Ramos (cell line): ENCODE measurements at regions not wholly inside any gene's neighbourhood (a gene's known extent, or its start where the extent isn't known, plus 50 kb on each side); places are given as distances from the start of the nearest gene placed in this dataset.
"Not testable (repeated sequence)": the region's sequence is repeated elsewhere in the genome, so short reads cannot be mapped to it uniquely, and the experiment has no call there.

ENCODE experiments used
- in situ Hi-C: fragments of 300-500 bp; cut with MboI; formaldehyde crosslinking; loops from one replicate; pipeline ENCODE4 v1.14.3; 2022; ENCODE audit warnings: low sequenced_read_pairs; ENCODE audit not compliant: unreplicated experiment

DNA sequence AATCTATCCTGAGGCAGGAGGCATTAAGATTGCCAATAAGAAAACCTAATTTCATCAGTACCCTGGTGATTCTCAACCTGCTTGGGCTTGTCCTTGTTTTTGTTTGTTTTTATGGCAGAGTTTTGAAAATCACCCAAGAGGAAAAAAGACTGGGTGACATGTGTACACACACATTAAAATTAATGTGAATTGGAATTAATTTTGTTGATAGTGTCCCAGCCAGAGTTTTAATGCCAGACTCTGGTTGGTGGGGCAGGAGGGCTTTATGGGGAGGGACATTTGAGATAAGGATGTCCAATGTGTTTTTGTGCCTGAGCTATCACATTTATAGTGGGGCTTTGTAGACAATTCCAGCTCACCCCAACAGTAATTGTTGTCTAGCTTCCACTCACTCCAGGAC, 184.6 kb downstream of the ID4 start:
- in situ Hi-C loops: no loop called here

DNA sequence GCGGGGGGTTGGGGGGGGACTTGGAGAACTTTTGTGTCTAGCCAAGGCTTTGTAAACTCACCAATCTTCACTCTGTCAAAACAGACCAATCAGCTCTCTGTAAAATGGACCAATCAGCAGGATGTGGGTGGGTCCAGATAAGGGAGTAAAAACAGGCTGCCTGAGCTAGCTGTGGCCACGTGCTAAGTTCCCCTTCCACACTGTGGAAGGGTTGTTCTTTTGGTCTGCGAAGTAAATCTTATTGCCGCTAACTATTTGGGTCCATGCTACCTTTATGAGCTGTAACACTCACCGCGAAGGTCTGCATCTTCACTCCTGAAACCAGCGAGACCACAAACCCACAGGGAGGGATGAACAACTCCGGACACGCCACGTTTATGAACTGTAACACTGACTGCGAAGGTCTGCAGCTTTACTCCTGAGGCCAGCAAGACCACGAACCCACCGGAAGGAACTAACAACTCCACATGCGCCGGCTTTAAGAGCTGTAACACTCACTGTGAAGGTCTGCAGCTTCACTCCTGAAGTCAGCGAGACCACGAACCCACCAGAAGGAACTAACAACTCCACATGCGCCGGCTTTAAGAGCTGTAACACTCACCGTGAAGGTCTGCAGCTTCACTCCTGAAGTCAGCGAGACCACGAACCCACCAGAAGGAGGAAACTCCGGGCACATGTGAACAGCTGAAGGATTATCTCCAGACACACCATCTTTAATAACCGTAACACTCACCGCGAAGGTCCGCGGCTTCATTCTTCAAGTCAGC, 186.6 kb downstream of the ID4 start:
- in situ Hi-C loops: not testable (repeated sequence)

DNA sequence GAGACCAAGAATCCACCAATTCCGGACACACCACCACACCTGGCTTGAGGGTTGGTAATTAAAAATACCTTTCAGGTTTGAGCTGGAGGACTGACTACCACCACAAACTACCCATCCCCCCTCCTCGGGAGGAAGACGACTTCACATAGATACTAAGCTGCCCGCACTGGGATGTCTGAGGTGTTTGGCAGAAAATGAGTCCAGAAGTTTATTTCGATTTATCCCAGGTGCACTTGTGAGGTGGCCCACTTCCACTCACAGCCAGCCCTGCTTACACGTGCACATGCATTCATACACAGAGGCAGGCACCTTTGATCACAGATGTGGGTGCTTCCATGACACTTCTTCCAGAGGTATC, 187.1 kb downstream of the ID4 start:
- in situ Hi-C loops: no loop called here

DNA sequence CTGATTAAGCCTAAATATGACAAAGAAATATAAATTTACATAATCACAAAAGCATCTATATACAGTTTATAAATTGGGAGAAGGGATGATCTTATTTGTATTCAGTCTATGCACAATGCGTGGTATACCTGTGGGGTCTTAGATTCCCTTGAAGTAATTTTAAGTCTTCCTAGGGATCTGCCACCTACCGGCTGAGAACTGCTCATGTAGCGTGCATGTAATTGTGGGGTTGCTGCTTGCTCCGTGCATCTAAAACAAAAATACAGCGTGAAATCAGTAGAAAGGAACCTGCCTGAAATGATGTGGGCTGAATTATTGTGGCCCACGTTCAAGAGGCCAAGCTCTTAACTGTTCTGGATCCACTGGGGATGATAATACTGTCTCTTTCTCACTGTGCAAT, 187.3 kb downstream of the MBOAT1 start:
- in situ Hi-C loops: no loop called here

DNA sequence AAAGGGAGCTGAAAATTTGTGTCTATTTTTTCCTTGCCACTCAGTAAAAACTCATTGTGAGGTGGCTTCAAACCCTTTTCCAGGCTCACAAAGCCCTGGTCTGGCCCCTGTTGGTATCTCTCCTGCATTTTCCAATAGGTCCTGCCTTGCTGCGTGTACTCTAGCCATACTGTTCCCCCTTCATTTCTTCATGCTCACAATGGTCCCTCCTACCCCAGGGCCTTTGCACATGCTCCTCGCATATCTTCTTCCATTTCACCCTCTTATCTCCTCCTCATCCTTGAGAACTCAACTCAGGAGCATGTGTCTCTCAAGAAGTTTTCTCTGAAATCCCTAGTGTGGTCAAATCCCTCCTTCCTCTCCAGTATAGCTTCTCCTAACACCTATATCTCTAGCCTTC, 186.6 kb downstream of the MBOAT1 start:
- in situ Hi-C loops: no loop called here

DNA sequence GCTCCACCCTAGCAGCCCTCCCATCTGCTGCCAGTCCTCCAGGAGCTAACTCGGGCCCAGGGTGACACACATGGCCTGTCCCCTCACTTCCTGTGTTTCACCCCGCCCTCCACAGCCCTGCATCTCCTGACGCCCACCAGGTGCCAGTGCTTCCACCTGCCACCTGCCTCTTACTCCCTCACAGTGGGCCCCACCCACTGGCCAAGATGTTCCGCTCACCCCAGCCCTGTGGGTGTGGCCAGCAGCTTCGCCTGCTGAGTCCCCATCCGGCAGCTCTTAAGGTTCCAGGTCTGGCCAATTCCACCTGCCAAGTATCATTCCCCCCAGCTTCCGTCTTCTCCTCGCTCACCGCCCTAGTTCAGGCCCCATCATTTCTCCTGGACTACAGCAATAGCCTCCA, 184.1 kb downstream of the MBOAT1 start:
- in situ Hi-C loops: no loop called here

DNA sequence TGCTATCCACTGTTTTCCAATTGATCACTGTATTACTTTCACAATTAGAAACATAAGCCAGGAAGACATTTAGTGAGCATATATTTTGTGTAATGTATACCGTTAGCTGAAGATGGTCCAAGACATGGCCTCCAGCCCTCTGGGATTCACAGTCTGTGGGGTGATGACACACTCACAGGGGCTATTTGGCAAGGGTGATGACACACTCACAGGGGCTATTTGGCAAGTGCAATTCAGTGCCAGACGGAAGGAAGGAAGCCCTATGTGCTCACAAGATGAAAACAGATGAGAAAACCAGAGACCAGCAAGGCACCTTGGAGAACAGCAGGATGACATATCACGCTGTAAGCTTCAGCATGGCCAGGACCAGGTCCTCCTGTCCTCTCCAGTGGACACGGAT, 183.7 kb downstream of the MBOAT1 start:
- in situ Hi-C loops: no loop called here

DNA sequence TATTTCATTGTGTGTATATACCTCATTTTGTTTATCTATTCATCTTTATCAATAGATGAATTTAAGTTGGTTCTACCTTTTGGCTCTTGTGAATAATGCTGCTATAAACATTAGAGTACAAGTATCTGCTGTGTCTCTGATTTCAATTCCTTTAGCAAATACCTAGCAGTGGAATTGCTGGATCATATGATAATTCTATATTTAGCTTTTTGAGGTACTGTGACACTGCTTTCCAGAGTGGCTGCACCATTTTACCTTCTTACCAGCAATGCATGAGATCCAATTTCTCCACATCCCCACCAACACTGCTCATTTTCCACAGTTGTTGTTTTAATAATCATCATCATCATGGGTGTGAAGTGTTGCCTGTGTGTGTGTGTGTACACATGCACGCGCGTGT, 182.3 kb downstream of the MBOAT1 start:
- in situ Hi-C loops: no loop called here

DNA sequence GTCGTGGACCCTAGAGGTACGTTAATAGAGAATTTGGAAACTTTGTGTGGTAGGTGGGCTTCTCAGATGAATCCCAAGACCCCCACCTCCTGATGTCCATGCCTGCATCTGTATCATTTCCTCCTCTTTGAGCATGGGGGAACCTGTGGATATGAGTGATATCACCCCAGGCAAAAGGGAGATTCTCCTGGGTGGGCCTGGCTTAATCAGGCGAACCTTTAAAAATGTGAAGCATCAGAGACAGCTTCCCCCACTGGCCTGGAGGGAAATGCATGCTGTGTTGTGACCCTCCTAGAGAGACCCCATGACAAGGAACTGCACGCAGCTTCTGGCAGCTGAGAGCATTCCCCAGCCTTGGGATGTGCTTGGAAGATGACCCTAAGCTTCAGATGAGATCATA, 180.9 kb downstream of the MBOAT1 start:
- in situ Hi-C loops: no loop called here

DNA sequence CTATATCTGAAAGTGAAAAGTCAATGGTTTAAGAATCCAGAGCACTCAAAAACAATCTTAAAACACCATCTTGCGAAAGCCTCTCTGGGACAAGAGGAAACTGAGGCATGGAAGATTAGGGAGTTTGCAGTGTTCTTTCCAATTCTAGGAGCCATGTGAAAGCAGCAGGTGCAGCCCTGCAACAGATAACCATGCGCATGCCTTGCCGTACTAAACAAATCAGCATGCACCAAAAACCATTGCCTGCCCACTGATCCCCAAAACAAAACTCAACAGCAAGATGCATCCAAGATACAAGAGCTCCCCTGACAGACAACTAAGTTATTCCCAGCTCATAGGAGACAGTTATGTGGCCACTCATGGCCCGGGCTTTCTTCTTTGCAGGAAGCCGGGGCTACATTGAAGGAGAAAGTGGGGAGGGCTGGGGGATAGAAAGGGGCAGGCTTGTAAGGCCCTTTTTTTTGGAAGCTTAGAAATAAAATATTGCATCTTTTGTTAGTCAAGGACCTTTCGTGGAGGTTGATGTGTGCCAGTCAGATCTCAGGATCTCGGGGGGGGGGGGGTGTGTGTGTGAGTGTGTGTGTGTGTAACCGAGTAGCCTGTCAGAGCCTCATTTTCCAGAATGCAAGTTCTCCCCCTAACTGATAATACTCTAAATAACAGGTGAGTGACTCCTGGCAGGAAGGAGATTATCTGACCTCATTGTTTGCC, 178.4 kb downstream of the MBOAT1 start:
- in situ Hi-C loops: no loop called here

DNA sequence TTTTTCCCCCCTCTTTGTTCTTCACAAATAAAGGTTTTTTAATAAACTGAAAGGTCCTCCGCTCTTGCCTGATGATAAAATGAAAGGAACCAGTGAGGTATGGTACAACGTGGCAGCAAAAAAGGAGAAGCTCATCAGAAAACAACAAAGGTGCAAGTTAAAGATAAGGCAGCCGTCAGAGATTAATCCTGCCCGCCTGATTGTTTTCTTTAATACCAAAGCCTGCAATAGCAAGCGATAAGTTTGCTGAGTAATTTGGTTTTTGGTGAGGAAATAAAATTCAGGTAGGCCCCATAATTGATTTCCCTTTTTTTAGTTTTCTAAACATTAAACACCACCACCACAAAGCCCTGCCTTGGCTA, 177.9 kb downstream of the MBOAT1 start:
- in situ Hi-C loops: no loop called here

DNA sequence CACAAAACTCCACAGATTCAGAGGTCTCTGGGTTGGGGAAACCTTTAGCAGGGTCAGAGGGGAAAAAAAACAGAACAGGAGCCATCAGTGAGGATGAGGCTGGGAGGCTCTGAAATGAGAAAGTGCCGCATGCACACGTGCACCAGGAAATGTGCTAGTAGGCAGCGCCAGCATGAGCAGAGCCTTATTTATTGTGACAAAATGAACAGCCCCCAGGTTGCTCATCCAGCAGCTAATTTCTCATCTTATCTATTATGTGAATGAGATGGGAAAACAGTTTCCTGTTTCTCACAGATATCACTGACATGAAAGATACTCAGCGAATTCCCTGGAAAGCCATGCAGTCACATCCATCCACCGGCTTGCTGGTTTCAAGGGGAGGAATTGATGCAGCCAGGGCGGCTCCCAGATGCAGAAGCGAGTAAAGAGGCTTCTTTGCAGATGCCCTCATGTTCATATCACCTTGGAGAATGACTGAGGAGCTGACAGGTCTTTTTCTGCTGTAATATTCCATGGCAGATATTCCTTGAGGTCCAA, 176.1 kb downstream of the MBOAT1 start:
- in situ Hi-C loops: no loop called here

DNA sequence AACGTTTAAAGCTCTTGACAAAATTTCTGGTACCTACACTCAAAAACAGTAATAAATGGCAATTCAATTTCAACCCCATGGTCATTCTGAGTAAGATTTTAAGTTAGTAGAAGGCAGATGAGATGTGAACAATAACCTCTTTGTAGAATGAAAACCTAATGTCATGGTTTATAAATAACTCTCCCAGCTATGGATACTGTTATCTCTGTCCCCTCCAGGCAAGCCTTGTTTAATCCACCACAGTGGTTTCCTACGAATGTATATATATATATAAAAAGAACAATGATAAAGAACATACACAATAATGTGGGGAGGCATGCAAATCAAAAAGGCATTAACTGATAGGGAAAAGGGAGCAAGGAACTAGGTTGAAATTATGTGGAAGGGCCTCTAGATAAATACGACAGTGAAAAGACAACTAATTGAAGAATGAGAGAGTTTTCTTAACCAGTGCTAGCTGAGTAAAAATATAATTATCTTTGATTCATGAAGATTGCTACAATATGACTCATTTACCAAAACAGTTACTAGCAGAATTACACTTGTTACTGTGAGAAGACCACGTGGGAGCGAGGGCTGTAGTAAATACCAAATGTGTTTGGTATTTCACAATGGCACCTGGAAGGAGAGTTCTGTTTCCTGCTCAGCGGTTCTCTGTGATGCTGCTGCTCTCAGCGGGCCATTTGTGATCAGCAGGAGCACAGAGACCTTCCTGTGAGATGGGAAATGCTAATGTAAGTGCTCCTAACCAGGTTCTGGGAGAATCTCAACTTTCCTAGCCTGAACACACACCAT, 173.7 kb downstream of the MBOAT1 start:
- in situ Hi-C loops: no loop called here

DNA sequence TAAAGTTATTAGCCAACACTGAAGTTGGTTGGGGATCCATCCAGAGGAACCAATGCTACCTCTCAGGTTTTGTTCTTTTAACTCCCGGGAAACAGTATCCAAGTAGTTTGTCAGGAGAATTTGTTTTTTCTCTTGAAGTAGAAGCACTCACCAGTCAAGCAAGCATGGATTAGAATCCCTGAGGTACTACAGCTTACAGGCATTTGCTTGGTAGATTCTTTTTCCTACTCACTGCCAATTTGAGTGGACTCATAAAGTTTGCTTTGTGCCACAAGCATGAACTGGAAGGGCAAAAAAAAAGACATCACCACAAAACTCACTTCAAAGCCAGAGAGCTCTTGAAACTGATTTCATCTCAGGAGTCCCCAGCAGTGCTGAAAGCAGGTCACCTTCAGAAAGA, 167.4 kb downstream of the MBOAT1 start:
- in situ Hi-C loops: no loop called here
